Mucosa of gallbladder (tissue), 1 donor: ENCODE measurements at regions not wholly inside any gene's neighbourhood (a gene's known extent, or its start where the extent isn't known, plus 50 kb on each side); places are given as distances from the start of the nearest gene placed in this dataset.
"Not testable (repeated sequence)": the region's sequence is repeated elsewhere in the genome, so short reads cannot be mapped to it uniquely, and the experiment has no call there.

Source experiments
- DNase-seq: peaks from one replicate; pipeline ENCODE4 v3.0.0-alpha.2; 2020; ENCODE audit warnings: low spot score
- donor health status: DM: no; HTN: no; CAD: no.

DNA sequence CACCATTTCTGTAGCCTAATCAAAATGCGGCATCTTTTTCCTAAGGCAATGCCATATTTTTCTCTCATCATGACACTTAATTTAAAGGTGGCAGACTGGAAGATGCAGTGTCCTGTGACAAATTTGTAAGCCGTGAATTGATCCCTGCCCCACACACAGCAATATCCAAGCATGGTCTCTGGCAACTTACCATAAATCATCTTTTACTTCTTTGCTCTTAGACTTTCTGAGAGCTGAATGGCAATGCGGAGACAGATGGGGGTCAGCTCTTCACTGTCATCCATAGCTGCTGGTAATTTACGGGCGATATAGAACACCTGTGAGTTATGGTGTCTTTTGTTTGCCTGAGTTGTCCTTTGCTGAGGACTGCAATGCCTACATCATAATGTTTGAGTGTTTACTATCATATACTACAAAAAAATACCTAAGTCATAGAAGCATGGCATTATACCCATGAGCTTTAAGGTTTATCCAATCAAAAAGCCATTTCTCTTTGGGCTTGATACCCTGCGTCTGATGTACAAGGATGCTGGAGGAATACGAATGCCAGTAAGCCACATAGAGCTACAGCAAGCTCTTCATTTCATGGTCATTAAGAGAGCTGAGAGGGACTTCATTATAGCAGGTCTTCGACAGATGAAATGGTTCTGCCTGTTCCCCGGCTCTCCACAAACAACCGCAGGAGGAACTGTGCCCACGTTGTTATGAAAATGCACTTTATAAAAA, 148.1 kb downstream of the TRIML1 start:
- no peak for DNase-seq

DNA sequence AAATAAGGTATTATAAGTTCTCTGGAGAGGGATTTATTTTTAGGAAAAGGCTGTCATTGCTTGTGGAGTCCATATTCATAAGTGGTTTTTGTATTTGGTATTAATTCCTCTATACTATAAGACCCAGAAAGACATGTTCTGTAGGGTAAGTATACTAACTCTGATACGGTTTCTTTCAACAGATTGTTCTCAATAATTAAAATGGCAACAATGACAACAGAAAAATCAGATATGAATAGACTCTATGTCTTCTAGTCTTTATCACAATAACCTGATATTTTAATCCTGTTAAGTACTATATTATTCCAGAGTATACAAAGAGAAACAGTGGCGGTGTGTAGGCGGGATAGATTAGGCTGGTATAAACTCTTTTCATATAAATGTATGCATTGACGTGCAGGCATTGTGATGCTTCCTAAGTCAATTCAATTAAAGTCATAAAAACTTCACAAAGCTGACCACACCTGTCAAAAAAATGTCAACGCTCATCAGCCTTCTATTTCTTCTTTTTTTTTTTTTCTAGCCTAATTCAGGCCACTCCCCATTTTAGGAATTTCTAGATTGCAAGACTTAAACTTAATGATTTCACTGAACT, 150.4 kb downstream of the TRIML1 start:
- no peak for DNase-seq

DNA sequence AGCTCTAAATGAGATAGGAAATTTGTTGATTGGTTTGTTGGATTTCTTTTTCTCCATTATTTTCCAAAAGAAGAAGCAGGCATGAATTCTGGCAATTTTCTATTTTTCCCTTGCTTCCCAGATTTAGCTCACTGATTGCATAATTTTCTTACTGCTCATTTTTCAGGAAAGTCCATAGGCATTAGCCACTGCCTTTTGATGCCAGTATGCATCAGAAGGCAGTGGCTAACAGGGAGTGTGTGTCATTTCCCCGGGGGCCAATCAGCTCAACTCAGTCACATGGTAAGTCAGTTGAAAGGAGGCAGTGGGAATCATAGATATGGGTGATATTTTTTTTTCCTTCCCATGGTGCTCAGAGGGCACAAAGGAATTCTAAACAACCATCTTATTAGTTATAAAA, 156.7 kb downstream of the TRIML1 start:
- no peak for DNase-seq

DNA sequence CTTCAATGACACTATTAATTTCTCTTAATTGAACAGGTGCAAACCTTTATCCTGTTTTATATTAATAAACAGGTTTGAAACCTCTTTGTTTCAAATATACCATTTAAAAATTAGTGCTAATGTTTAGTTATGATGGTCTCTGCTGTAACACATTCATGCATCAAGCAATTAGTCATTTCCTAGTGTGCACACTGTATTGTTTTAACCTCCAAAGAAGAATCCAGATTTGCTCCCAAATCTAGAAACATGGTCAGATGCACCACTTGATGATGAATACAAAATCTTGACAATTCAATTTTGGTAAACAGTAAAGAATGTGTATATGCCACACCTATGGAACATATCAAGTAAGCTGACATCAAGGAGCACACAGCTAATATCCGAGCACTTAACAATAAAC, 157.1 kb downstream of the TRIML1 start:
- no peak for DNase-seq

DNA sequence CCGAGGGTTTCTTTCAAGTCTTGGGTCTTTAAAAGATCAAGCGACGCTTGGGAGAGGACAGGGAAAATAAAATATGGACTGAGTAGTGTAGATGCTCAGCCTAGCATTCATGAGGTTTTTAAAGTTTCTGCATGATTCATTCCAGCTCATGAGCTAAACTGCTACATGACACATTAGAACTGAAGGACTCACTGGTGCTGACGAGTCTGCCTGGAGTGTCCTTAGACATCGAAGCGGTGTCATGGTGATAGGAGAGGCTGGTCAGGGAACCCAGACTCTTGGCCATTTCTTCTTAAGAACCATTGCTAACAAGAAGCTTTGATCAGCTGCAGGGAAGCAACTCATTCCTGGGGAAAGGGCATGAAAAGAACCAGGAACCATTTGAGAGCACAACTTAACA, 158.6 kb downstream of the TRIML1 start:
- DNase-seq: no peak

DNA sequence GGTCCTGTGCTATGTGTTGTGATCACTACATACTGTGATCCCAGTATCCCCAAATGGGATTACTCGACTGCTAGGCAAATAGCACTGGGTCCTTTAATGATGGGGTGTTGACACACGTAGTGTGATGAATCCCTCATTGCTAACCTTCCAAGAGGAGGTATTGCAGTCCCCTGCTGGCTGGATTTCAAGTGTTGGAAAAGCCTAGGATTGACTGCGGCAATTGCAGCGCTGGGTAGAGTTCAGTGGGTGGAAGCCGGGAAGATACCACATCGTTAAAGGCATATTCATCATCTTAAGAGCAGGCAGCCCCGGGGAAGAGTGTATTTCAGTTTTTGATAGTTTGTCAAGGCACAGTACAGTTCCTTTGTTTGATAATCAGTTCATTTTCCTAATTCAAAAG, 159.9 kb downstream of the TRIML1 start:
- no peak for DNase-seq

DNA sequence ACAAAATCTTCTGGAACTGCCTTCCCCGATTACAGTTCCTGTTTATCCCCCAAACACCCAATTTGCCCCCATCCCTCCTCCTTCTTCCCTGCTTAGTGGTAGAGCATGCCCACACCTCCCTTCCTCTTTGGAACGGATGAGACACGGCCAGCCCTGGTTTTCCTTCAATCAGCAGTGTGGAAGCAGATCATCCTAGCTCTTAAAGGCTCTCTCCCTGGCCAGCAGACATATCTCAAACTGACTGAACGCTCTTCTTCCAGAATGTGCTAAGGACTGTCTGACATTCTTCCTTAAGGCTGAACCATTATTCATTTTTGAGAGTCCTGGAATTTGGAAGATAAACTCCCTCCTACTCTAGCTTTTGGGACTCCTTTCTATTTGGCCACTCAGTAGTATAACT, 161.1 kb downstream of the TRIML1 start:
- DNase-seq: no peak

DNA sequence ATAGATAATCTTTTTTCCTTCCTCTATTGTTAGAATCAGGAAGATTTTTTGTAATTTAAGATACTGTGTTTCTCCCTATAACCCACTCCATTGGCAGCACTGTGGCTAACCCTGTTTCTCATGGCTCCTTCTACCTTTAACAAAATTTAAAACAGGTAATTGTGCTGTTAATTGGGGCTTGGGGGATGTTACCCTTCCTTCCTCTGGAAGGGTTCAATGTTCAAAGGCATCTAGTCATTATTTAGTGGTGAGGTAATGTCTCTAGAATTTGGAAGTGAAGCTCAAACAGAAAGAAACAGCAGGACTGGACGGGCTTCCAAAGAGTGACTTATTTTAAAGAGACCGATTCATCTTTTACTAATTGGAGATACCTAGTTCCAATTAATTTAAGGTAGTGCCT, 166.4 kb downstream of the TRIML1 start:
- DNase-seq: no peak

DNA sequence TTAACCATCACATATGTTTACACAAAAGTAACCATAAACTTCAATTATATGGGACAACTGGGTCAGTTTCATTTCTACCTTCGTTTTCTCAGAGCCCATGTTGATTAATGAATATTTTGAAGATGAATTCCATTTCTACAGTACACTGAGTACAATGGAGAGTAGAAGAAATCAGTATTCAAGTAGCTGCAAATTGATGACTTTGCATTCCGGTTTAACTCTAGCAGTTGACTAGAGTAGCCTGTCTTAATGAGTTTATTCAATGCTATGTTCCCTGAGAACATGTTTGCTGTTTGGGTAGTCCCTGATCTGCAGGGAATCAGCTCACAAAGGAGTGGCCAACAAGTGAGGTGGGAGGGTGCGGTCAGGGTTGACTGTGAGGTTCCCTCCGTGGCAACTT, 168.3 kb downstream of the TRIML1 start:
- DNase-seq: no peak

DNA sequence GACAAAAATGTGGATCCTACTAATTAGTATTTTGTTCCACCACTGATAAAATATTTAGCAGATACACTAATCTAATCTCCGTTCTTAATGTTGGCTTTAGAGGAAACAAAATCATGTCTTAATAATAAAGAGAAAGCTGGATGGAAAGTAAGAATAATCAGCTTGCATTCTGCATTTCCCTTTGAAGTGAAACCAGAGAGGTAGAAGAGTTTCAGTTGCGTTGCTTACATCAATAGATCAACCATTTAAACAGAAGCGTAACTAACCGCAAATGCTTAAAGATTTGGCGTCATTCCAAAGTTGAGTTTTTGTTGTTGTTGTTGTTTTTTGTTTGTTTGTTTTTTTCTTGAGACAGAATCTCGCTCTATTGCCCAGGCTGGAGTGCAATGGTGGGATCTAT, 168.9 kb downstream of the TRIML1 start:
- DNase-seq: no peak

DNA sequence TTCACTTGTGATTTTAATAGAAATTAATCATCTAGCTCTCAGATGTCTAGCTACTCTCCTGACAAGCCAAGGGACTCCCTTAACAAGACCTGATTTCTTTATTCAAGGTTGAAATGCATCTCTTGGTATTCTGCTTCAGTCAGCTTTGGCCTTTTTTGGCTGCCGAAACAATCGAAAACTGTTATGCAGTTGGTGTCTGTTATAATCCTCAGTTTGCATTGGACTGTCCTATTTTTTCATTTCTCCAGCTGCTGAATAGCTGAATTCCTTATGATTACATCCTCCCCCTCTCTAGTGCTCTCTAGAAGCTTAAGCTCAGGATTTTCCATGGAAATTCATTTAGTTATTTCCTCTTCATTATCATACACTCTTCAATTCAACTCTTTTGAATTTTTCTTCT, 177.2 kb downstream of the TRIML1 start:
- no peak for DNase-seq

DNA sequence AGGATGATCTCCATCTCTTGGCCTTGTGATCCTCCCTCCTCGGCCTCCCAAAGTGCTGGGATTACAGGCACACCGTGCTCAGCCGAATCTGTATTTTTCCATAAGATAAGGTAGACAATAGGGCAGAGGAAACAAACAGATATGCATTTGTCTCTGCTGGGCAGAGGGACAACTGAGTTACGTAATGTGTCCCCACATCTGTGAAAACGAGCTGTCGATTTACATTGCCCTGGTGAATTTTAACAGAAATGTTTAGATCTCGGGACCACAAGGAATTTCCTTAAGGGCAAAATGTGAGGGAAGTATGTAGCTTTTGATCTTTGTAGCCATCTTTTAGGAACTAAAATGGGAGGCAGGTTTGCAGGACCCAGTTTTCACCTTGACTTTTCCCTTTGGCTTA, 189.7 kb downstream of the TRIML1 start:
- no peak for DNase-seq

DNA sequence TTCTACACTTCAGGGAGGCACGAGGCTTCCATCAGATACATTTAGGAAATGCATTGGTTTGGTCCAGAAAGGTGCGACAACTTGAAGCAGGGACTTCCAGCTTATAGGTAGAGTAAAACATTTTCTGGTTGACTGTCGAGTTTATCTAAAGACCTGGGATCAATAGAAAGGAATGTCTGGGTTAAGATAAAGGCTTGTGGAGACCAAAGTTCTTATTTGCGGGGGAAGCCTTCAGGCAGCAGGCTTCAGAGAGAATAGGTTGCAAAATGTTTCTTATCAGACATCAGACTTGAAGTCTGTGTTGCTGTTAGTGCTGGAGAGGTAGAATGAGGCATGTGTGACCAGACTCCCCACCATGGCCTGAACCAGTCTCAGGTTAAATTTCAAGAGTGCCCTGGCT, 190.3 kb downstream of the TRIML1 start:
- no peak for DNase-seq

DNA sequence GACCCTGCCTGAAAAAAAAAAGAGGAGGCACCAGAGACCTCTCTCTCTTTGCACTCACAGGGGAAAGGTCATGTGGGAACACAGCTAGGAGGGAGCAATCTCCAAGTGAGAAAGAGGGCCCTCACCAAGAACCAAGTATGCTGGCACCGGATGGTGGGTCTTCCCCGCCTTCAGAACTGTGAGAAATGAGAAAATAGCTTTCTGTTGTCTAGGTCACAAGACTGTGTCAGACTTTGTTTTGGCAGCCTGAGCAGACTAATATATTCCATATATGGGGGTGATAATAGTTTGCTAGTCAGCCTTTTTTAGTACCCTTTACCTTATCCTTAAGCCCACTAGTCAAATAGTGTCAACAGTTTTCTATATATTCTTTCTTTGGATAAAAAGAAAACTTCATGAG, 193.0 kb downstream of the TRIML1 start:
- no peak for DNase-seq

DNA sequence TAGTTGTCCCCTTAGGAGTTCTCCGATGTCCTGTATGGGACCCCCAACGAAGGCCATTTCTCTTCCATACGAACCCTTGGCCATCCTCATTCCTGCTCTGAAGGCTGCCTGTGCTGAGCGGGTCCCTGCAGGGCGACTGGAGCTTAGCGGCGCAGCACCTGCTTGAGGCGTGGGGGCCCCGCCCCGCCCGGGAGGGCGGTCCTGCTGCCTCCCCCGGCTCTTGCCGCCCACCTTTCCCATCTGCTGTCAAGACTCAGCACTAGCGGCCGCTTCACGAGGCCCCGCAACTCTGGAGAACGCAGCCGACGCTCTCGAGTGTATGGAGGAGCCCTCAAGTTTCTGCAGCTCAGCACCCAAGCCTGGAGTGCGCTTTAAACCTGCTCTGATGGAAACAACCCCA, 197.7 kb downstream of the TRIML1 start:
- DNase-seq: no peak

DNA sequence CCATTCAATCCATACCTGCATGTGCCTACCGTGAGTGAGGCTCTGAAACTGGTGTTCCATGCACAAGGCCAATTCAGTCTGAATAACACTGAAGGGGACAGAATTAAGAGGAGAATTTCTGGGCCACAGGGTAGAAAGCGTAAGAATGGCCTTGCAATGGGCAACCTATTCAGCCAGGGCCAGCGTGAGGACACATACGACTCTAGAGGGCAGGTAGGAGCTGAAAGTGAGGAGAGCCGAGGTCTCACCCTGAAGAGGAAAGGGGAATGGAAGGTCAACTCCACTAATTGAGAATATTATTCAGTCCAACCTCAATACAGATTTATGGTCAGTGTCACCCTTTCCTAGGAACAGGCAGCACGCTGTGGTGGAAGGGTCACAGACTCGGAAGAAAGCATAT, 202.2 kb downstream of the TRIML1 start:
- no peak for DNase-seq

DNA sequence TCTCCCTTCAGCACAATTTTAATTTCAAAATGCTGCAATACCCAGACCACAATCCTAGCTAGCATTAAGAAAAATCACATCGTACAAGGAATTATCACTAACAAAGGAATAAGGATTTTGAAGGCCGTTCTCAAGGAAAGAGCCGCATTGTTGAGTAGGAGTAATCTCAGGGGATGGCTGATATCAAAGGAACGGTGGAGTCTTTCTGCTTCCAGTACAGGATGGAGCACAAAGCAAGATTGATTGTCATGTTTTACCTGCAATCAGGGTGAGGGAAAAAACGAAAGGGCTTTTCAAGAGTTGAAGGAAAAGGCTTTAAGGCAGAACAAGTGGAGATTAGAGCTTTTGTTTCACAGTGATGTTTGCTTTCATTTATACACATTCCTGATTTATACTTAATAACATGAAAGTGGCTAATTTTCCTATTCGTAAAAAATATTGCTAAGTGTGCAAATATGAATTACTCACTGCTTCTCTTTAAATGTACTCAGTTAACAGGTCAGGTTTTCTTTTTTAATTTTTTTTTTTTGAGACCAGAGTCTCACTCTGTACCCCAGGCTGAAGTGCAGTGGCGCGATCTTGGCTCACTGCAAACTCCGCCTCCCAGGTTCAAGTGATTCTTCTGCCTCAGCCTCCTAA, 207.0 kb downstream of the TRIML1 start:
- no peak for DNase-seq

DNA sequence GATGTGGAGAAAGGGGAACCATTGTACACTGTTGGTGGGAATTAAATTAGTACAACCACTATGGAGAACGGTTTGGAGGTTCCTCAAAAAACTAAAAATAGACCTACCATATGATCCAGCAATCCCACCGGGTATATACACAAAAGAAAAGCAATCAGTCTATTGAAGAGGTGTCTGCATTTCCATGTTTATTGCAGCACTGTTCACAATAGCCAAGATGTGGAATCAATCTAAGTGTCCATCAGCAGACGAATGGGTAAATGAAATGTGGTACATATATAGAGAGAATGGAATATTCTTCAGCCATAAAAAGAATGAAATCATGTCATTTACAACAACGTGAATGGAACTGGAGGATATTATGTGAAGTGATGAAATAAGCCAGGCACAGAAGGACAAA, 208.1 kb downstream of the TRIML1 start:
- DNase-seq: no peak

DNA sequence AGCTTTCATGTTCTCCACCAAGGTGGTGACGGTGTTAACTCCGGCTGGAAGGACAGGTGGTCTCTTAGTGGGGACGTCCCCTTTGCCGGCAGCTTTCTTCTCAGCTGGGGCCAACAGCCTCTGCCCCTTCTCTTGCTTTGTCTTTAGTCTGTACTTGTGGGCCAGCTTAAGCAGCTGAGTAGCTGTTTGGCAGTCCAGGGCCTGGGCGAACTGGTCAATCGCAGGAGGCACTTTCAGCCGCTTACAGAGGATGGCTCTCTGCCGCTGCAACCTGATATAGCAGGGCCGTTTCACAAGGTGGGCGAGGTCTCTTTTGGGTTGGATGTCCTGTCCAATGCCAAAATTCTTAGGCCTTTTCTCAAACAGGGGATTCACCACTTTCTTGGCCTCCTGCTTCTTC, 210.3 kb downstream of the TRIML1 start:
- not testable (repeated sequence) for DNase-seq

DNA sequence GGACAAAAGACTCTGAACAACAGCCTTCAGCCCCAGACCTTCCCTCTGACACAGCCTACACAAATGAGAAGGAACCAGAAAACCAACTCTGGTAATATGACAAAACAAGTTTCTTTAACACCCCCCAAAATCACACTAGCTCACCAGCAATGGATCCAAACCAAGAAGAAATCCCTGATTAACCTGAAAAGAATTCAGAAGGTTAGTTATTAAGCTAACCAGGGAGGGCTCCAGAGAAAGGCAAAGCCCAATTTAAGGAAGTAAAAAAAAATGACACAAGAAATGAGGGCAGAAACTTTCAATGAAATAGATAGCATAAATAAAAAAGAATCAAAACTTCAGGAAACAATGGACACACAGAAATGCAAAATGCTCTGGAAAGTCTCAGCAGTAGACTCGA, 224.0 kb downstream of the TRIML1 start:
- no peak for DNase-seq

DNA sequence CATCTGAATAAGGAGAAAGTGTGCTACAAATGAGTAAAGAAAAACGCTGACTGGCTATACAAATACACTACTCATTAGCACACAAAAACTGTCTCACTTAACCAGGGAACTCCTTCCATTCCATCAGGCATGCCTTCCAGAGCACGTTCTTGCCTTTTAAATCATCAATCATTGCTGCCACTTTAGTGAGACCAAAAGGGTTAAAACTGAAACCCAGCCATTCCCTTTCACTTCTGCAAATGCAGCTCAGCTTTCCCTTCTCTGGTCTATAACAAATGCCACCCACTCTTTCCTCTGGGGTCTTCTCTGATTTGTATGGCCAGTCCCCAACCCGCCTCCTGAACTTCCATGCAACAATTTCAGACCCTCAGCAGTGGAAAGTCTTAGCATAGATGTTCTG, 231.5 kb downstream of the TRIML1 start:
- DNase-seq: no peak

DNA sequence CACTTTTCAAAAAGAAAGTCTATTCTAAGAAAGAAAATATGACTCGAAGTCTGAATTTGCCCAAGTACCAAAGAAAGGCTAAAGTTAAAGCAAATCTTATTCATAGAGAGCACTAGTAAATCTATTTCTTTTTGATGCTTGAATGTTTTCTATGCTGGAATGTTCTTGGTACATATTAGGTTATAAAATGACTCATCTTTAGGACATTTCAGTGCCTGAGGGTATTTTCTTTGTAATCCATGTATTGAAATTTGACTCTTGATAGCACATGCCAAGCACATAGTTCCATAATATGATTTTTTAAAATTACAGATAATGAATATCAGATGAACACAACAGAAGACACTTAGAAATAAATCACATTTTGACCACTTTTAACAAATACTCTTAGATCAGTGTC, 232.8 kb downstream of the TRIML1 start:
- DNase-seq: no peak

DNA sequence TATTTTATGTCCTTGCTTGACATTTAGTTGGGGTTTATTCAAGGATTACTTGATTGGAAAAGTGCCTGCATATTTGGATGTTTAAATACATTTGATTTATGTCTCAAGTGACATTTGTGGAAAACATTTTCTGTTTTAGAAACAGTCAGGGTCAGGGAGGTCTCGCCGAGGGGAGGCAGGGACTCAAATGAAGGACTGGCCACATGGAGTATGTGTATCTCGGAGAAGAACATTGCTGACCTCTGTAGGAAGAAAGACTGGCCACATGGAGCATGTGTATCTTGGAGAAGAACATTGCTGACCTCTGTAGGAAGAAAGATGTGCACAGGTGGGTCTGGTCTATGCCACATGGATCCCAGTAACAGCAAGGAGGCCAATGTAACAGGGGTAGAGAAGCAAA, 233.6 kb downstream of the TRIML1 start:
- DNase-seq: no peak

DNA sequence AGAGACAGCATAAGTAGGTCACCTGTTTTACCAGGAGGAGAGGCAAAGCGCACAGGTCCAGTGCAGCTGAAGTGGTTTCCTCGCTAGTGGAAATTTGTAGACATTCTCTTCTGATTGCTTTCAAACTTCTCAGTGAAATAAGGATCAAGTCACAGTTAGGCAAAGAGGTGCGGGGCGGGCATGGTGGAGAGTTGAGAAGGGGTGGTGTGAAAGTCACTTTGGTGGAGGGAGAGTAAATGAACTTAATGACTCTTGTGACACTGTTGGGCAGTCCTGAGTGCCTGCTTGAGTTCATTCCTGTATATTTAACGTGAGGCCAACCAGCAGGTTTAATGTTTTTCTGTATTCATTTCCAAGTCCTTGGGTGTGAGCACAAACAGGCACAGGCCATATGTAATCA, 235.6 kb downstream of the TRIML1 start:
- DNase-seq: no peak
